HFF-Myc (cell line): ENCODE measurements at regions not wholly inside any gene's neighbourhood (a gene's known extent, or its start where the extent isn't known, plus 50 kb on each side); places are given as distances from the start of the nearest gene placed in this dataset.

ENCODE experiments used
- DNase-seq: peaks from one replicate; pipeline ENCODE4 v3.0.0-alpha.2; 2011; ENCODE audit warnings: low read depth; ENCODE audit errors: extremely low read depth
- H3K4me3 ChIP-seq: replicated peaks from 2 replicates; pipeline ENCODE4 v1.5.1; 2011; ENCODE audit warnings: low read depth, mild to moderate bottlenecking, control low read depth, low read length
- TF ChIP-seq, protein P1 (sequence below): IDR thresholded peaks from 2 replicates; pipeline ENCODE4 v1.5.1; 2012; ENCODE audit warnings: mild to moderate bottlenecking, low read depth, low read length, control low read depth; ENCODE audit errors: missing control alignments

DNA sequence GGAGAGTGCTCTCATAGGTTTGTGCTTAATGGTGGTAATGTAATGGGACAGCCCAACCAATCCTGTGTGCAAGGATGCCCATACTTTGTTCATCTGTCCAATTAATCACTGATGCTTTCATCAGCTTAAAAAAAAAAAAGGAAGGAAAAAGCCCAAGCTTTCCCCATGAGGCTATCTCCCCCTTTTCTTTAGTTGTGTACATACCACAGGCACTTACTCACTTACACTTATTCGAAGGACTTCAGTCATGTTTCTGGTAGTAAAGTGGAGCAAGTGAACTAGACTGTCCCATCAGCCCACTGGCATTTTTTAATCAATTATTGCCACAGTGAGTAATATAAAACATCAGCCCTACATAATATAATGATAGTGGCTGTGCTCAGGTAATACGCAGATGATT is 183.5 kb upstream of the UFM1 start:
- H3K4me3 ChIP-seq, result no peak overlapping the region
- DNase-seq, result no peak
- TF ChIP-seq, protein P1, sequence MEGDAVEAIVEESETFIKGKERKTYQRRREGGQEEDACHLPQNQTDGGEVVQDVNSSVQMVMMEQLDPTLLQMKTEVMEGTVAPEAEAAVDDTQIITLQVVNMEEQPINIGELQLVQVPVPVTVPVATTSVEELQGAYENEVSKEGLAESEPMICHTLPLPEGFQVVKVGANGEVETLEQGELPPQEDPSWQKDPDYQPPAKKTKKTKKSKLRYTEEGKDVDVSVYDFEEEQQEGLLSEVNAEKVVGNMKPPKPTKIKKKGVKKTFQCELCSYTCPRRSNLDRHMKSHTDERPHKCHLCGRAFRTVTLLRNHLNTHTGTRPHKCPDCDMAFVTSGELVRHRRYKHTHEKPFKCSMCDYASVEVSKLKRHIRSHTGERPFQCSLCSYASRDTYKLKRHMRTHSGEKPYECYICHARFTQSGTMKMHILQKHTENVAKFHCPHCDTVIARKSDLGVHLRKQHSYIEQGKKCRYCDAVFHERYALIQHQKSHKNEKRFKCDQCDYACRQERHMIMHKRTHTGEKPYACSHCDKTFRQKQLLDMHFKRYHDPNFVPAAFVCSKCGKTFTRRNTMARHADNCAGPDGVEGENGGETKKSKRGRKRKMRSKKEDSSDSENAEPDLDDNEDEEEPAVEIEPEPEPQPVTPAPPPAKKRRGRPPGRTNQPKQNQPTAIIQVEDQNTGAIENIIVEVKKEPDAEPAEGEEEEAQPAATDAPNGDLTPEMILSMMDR, result no peak

DNA sequence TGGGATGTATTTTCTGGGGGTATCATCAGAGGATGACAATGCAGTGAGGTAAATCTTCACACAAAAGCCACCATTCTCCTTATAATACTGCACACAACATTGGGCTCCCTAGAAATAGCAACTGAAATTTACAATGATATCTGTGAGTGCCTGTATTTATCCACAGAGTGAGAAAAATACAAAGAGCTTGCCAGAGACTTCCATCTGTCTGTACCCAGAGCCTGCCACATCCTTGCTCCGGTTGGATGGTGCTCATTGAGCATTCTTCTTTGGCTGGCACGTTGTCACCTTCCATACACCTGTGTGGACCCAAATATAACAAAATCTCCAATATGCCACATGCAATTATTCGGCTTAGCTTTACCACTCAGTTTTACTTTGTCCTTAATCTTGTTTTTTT is 189.5 kb upstream of the UFM1 start:
- TF ChIP-seq, protein P1, result no peak
- no peak for DNase-seq
- H3K4me3 ChIP-seq, result no peak overlapping the region

DNA sequence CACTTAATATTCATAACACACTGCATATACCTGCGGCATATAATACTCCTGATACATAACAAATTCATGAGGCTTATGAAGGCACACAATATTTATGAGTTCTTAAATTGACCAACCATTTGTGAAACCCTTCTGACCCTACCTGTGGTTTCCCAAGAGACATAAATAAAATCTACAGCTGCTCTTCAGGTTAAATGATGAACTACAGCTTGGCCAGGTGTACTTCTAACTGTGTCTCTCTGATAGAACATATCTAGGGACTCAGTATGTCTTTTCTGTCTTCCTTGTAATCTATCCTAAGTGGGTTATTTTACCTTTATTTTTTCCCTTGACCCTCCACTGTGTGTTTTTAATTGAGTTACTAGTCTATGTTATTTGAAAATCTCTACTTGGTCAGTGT is 189.9 kb upstream of the UFM1 start:
- TF ChIP-seq, protein P1, result no peak
- no peak overlapping the region for H3K4me3 ChIP-seq
- DNase-seq, result no peak

DNA sequence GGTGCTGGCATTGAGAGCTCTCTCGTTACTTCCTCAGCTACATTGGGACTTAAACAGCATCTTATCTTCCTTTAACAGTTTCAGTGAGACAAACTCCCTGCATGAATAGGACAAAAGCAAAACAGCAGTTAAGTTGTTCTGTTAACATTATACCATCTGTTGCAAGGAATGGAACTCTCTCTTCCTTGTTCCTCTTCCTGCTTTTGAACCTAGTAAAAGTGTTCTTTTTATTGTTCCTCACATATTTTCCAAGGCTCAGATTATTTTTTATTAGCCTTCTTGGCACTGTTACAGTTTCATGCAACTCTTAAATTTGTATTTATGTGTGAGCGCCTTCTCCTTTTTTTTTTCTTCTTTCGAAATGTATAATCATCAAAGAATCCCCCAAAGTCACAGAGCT is 202.6 kb upstream of the UFM1 start:
- no peak overlapping the region for H3K4me3 ChIP-seq
- TF ChIP-seq, protein P1, result no peak
- DNase-seq, result no peak

DNA sequence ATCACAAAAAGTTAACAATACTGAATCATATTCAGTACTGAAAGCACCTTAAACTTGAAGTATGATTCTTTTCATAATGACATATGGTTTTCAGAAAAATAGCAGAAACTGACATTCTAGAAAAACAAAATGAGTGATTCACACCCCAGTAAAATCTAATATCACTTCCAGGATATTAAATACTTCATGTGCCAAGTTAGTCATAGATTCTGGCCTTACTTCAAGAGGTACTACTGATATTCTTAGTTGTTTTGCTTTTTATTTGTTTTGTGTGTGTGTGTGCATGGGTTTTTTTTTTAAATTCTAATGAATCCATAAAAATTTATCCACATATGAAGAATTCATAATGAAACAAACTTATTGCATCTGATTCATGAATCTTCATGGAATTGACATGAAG is 207.9 kb upstream of the UFM1 start:
- TF ChIP-seq, protein P1, result no peak
- DNase-seq, result no peak
- no peak overlapping the region for H3K4me3 ChIP-seq

DNA sequence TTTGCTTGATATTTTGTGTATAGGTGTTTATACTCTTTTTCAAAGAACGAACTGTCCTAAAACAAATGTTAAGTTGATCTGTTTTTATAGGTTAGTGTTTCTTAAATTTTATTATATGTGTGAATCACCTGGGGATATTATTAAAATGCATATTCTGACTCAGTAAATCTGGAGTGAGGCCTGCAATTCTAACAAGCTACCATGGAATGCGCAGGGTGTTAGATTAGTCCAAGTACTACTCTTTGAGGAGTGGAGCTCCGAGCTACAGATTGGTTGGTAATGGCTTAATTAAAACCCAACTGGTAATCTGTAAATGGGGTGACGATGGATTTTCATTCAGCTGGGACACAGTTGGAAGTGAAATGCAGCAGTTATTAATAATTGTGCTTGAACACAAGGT is 214.1 kb upstream of the UFM1 start:
- H3K4me3 ChIP-seq, result no peak overlapping the region
- DNase-seq, result no peak
- TF ChIP-seq, protein P1, result no peak

DNA sequence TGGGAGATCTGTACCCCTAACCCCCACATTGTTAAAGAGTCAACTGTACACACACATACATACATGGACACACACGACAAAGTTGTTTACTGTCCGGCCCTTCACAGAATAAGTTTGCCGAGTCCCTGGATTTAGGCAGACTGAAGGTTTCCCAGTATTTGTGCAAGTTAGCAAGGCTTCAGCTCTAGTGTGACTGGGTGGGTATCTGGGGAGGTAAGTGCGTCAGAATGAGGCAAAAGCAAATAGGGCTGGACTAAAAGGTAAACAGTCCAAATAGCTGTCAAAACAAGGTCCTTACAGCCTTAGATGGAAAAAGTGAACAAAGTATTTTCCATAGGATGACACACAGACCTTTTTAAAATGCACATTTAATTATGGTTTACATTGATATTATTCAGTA is 228.4 kb upstream of the UFM1 start:
- TF ChIP-seq, protein P1, result no peak
- H3K4me3 ChIP-seq, result no peak overlapping the region
- no peak for DNase-seq
